RKO (cell line): ENCODE measurements at regions not wholly inside any gene's neighbourhood (a gene's known extent, or its start where the extent isn't known, plus 50 kb on each side); places are given as distances from the start of the nearest gene placed in this dataset.

Experiments
- DNase-seq: peaks from one replicate; pipeline ENCODE4 v3.0.0-alpha.2; 2016; ENCODE audit warnings: low spot score

DNA sequence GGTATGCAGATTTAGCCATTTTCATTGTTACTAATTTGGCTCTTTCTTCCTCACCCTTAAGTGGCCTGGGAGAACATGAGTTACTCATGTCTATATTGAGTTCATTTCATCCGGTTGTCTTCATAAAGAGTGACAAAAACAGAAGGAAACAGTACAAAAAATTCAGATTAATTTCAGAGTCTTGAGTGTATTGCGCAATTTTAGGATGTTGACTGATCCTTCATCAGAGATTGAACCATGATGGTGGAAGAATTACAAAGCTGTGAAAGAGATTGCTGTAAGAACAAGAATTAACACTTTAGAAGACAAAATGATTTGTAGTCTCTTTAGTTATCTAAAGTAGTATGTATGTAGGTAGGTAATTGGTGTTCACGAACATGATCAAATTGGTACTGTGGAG, 194.0 kb upstream of the PPP1R3A start:
- DNase-seq: no peak

- DNase-seq: no peak
Measured at GRCh38 chr7:114110666-114111065, 191.9 kb upstream of the PPP1R3A start.

GRCh38 chr7:114109721-114110120, 190.9 kb upstream of the PPP1R3A start:
- no peak for DNase-seq

DNA sequence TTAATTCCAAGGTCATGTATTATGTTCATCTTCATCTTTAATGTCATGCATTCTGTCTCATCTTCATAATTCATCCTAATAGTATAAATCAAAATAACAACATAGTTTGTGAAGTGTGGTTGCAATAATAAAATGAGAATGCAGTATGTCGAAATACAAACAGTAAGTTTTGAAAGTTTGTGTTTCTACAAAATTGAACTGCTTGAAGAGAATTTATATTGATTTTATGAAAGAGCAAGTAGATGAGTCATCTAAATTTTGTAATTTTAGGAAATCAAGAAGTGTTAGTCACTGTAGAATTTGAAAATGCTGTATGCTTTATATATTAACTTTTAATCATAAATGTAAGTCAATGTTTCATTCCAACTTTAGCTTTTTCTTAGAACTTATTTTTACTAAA, 190.5 kb upstream of the PPP1R3A start:
- DNase-seq: no peak

DNA sequence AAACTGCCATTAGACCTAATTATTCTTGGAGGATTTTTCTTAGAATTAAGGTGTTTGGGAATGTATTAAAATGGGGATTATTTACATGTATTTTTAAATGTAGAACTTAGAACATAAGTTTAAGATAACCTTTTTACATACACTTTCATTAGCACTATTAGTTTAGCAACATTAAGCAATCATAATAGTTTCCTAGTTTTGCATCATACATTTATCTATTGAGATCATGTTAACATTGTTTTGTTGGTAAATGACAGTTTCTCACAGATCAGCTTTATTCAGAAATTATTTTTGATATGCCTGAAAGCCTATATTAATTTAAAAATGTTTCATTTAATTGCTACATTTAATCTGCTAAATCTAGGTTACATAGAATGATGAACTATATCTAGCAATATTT, 189.7 kb upstream of the PPP1R3A start:
- DNase-seq: no peak

- DNase-seq: no peak
Measured at GRCh38 chr7:114107522-114107921, 188.7 kb upstream of the PPP1R3A start.

- no peak for DNase-seq
Measured at GRCh38 chr7:114104035-114104434, 185.2 kb upstream of the PPP1R3A start.

DNA sequence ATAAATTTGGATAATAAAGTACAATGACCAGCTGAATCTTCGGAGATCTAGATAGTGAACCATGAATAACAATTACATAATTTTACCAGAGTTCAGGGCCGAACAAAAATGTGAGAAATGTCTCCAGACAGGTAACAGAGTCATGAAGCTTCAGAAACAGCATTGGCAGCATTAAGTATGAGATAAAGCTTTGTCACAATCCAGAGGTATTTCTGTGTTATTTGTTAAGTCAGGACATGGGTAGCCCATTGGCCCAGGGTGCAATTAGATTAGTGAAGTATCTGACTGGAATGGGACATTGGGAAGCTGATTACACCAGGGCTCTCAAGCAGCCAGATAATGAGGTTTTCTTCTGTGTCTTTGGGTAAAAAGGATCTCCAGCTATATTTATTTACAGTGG, 184.2 kb upstream of the PPP1R3A start:
- no peak for DNase-seq

DNA sequence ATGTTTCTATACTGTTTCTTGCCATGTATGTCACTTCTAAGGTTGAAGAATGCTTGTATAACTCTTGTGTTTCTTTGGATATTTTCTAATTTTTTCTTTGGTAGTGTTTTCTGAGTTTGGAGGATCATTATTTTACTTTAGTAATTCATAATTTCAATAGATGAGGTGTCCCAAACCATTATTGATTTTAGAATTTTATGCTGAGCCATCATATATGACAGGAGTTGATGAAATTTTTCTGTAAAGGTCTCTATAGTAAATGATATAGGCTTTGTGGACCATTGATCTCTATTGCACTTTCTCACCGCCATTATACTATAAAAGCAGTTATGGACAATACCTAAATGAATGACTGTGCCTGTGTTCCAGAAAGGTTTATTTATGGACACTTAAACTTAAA, 183.3 kb upstream of the PPP1R3A start:
- no peak for DNase-seq

DNA sequence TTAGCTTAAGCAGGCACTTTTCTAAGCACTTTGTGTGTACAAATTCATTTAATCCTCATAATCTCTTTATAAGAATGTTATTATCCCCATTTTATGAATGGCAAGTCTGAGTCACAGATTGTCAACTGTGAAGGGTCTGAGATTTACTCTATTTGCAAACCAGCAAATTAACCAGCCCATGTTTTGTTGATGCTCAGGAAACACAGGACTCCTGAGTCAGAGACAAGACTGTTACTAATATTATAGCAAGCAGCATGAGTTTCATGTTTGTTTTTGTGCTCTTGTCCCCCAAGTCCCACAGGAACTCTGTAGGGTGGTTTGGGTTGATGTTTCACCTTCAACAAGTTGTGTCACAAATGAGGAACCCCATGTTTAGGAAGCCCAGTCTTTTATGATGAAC, 182.0 kb upstream of the PPP1R3A start:
- no peak for DNase-seq

GRCh38 chr7:114099337-114099736, 180.5 kb upstream of the PPP1R3A start:
- DNase-seq: no peak

DNA sequence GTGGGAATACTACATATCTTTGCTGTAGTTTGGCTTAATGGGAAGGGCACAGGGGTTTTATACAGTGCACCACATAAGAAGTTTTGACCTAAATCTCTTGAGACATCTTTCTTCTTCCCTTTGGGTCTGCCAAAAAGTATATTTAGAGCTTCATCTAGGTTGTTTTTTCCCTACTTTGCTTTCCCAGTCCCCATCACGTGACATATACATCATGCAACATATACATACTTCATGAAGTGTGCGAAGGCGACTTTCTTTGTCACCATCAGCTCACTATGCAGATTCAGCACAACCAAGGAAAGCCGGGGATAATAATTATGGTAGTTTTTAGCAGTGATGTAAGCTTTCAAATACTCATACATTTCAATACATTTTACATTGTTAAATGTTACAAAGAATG, 177.1 kb upstream of the PPP1R3A start:
- DNase-seq: no peak

DNA sequence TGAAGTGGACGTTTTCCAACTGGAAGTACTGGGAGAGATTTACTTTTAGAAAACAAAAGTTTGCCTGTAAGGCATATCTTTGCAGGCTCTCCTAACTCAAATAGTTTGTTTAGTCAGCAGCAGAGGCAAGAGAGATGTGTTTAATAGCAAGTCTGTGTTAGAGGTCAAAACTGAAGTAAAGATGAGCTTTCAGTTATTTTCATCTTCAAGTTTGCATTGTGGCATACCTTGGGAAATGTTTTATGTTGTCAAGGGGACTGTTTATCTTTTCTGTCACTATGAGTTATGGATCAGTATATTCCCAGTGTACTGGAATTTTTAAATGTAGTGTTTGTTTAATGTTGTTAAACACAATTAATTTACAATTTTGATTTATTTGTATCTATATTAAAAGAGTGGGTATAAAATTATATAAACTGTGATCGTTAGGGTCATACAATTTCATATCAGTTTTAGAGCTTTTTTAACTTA, 169.7 kb upstream of the PPP1R3A start:
- no peak for DNase-seq

DNA sequence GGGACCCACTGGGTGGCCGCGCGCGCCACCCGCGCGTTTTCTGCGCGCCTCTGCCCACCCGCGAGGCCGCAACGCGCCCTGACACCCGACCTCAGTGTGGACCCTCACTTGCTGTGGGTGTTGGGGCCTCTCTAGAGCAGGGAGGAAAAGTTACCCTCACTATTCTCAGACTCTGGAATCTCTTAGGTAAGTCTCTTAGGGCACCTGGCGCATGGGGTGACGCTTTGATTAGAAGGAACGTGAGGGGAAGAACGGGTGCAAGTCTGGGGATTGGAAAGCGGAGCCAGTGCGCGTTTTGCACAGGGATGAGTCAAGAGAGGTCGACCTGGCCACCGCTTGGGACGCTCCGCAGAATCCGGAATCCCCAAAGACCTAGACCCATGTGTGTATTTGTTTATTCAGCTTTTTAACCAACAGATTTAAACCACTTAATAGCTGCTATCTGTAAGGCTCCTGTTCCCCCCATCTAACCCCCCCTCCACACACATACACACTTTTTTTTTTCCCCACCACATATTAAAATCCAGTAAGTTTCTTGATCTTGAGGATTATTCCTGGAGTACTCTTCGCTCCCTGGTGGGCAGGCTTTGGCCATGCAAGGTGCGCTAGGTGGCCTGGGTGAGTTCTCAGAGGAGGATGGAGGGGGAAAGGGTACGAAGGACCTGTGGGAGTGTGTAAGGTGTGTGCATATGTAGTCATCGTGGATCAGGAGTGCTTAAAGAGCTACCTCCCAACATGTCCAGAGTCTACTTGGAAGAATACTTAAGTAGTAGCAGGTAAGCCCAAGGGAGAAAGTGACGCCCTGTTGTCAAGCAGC, 169.1 kb upstream of the PPP1R3A start:
- no peak for DNase-seq

DNA sequence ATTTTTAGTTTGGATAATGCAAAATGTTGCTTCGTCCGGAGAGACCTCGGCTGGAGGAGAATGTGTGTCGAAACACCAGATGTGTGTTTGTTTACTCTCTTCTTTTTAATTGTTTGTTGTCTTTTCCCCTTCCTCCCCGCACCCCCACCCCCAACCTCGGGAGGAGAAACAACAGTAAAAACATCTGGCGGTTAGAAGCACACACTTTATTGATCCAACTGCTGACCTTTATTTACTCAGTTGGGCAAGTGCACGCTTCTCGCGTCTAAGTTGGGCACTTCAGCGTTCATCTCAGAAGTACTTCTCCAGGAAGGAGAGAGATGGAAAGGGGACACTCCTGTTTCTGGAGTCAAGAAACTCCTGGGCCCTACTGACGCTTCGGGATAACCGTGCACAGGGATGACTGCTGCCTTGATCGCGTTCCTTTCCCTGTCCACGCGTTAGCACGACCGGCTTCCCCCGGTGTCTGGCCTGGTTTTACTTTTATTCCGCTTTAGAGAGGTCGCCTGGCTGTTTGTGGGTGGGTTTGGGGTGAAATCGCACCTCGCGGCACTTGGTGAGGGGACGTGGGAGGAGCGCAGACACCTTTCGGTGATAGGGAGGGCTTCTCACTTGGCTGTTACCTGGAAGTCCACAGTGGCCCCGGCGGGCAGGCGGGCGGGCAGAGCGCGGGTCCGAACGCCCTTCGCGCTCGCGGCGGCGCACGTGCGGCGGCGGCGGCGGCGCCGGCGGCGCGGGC, 168.3 kb upstream of the PPP1R3A start:
- no peak for DNase-seq

GRCh38 chr7:114086537-114086913, 167.7 kb upstream of the PPP1R3A start:
- DNase-seq: no peak

- peak; percentile 22 for DNase-seq
Measured at GRCh38 chr7:114085592-114086501, 167.0 kb upstream of the PPP1R3A start.

- no peak for DNase-seq
Measured at GRCh38 chr7:114085313-114085591, 166.4 kb upstream of the PPP1R3A start.

DNA sequence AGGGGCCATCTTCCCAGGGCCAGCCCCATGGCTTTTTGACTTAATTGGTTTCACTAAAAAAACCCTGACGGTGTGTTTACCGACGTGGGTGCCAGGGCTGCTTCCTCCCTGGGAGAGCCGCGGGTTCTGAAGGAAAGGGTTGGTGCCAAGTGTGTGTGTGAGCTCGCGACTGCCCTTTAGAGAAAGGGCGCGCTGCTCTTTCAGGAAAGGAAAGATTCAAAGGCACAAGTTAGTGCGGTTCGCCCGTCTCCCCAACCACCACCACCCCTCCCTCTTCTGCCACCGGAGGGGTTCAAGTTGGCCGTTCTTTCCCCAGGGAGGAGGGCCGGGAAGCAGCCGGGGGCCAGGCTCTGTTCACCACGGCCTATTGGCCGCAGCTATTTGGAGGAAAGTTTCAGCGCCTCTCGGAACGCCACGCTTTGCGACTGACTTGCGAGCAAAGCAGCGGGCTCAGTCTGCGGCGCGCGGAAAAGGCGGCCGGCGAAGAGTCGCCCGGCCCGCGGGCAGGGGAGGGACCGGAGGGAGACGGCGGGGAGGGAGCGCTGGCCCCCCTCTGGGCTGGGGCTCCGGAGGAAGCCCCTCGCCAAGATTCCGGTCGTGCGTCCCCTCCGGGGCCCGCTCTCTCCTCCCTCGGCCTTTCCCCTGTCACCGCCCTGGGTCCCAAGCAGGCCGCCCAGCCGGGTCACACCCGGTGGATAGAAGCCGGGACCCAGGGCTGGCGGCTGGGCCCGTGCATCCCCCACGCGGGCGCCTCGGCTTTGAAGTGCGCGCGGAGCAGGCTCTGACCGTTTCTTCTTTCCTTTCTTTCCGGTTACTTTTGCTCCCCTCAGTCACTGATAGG, 165.9 kb upstream of the PPP1R3A start:
- DNase-seq: no peak

- no peak for DNase-seq
Measured at GRCh38 chr7:114084002-114084471, 165.2 kb upstream of the PPP1R3A start.

DNA sequence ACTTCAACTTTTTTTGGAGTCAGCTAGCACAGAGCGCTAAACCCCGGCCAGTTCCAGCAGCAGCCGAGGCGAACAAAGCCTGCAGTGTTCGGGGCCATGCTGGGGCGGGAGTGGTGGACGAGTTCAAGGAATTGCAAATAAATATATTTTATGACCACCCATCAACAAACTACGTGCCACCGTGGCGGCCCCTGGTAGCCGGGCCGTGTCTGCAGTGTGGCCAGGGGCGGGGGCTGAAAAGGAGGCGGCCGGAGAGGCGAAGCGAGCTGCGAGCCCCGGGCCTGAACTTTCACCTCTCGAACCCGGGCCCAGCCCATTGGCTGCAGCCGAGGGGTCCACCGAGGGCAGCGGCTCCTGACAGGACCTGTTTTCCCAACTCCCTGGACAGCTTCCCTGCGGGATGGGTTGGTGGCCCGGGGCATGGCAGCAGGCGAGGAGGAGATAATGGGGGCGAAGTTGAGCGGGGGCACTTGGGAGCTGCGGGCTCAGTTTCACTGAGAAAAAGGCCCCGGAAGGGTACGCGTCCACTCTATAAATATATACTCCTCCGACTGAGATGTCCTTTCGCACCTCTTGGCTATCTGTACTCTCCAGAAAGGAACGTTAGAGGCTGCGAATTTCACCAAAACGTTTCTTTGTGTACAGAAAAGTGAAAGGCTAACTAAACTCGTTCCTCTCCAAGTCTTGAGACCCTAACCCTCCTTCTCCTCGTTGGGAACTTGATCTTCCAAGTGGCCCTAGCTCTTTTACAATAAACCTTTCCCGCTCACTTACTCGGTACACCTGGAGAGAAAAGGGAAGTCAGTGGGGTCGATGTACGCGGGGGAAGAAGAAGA, 164.6 kb upstream of the PPP1R3A start:
- DNase-seq: no peak
